GM18858 (cell line): ENCODE measurements at regions not wholly inside any gene's neighbourhood (a gene's known extent, or its start where the extent isn't known, plus 50 kb on each side); places are given as distances from the start of the nearest gene placed in this dataset.
"Not testable (repeated sequence)": the region's sequence is repeated elsewhere in the genome, so short reads cannot be mapped to it uniquely, and the experiment has no call there.

Source experiments
- ATAC-seq: cut with Tn5 transposase; IDR thresholded peaks from one replicate; pipeline ENCODE4 v1.9.1; 2021; ENCODE audit not compliant: unreplicated experiment

DNA sequence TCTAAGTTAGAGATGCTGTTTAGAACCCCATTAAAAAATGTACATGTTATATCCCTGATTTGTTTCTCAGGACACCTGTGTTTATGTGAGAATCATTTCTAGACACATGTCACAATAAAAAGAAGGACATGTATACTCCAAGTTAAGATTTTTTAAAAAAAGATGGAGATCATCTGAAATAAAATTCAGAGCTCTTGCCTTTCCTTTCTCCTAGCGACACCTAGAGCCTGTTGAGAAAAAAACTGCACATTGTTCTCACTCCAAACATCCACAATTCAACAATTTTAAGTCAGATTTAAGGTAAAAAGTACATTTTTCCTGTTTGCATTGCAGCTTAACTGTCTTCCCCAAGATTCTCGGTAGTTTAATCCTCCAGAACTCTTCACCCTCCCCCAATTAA lies 171.8 kb downstream of the ATP6V0E2 start:
- not testable (repeated sequence) for ATAC-seq

DNA sequence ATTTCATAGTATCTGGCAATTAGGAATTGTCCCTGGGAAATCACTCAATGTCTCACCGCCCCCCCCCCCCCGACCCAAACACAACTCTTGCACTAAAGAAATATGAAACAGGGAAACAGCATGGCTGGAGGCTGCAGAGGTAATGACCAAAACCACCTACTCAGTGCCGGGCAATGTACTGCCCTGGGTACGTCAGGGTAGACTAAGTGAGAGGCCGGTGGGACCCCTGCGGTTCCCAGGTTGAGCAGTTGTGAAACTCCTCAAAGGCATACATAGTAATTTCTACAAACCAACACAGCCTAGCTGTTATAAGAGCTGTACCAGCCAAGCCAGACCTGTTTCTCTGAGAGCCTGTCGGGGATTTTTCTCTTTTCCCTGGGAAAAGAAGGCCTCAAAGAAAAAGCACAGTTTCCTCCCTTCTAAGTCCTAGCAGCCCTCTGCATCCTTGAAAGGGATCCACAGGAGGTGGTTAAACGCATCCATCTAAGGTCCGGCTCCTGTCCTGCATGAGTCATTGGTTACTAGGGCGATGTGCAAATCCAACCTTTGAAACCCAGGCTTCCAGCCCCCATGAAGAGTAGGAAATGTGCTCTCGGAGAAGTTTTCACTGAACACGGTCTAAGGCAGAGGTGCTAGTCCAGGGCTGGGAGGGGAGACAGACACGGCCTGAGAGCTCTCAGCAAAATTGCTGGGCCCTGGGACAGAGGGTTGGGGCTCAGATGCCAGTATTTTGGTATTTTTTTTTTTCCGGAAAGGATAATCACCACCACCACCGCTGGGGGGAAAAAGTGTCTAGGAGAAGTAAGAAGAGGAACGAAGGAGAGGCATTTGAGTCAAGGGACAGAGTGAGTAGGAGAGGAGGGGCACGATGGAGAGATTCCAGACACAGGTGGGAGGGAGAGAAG lies 172.8 kb downstream of the ATP6V0E2 start:
- not testable (repeated sequence) for ATAC-seq

- not testable (repeated sequence) for ATAC-seq
Measured at GRCh38 chr7:150047329-150047728, 173.6 kb downstream of the ATP6V0E2 start.

GRCh38 chr7:150047772-150048171 lies 174.0 kb downstream of the ATP6V0E2 start:
- not testable (repeated sequence) for ATAC-seq

- not testable (repeated sequence) for ATAC-seq
Measured at GRCh38 chr7:150048244-150049011, 174.7 kb downstream of the ATP6V0E2 start.

DNA sequence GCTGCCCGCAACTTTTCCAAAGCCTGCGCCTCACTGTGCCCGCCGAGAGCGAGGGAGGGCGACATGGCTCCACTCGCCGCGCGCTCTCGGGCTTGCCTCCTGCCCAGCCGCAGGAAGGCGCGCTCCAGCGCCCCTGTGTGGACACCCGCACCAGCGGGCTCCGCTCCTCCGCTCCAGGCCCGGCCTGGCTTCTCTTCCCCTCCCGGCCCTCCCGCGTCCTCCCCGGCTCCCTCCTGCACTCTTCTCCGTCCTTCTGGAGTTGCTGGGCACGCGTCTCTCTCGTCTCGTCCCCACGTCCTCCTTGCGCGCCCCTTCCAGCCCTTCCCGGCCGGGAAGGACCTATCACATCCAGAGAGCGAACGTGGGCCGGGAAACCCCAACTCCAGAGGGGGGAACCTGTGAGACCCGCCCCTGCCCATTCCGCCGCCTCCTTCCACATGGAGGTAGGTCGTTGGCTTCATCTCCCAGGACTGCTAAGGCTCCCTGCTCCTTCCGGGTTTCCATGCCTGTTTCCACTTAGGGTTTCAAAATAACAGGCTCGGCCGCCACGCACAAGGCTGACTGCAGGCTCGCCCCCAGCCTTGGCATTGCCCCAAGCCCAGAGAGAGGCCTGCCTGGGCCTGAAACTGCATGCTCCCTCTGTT lies 175.4 kb downstream of the ATP6V0E2 start:
- ATAC-seq: not testable (repeated sequence)

GRCh38 chr7:150053396-150053795 lies 179.6 kb downstream of the ATP6V0E2 start:
- ATAC-seq: not testable (repeated sequence)

DNA sequence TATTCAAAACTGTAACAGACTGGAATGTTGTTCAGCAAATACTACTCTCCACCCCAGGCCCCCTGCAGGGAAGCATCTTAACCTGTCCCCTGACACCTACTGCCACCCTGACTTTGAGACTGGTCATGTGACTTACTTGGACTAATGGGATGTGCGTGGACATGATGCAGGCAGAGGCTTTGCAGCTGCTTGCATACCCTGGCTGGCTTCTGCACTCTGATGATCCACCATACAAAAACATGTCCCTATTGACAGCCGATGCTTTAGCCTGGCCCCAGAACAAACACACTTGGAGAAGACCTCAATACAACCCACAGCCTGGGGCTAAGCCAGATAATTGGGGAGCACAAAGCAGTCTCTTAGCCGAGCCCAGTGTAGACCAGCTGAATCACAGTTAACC lies 180.5 kb downstream of the ATP6V0E2 start:
- ATAC-seq: not testable (repeated sequence)

DNA sequence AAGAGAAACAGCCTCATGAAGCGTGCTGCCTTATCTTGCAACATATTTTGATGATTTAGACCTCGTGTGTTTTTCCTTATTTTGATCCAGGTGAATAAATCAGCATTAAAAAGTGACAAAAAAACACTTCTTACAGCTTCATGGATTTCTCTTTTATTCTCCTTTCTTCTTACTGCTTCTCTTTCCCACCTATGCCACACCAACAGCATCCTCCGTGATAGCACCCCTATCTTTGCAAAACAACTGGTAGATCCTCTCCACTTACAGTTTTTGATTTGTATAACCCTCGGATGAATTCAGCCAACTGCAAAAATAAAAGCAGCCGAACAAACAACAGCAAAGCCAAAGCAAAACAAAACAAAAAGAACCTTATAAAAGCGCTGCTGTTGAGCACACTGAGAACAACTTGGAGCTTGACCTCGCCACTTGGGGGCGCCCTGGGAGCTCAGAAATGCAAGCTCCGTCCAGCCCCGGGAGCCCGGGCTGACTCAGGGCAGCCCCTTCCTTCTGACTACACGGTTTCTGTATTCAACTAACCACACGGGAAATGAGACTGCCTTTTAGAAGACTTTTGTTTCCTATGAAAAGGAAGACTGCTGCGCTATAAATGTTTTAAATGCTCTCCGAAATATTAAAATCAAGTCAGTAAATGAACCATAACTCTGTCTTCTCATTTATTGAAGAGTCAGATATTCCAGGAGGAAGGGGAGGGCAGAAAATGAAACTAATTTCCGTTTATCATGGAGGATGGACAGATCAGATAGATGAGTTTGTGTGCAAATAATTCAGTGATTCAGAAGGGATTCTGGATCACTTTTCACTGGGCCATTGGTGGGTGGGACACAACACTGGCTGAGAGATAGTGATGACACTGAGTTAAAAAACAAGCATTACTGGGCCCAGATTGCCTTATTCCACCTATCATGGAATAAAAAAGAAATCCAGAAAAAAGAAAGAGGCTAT lies 186.8 kb downstream of the ATP6V0E2 start:
- peak; percentile 82 for ATAC-seq

DNA sequence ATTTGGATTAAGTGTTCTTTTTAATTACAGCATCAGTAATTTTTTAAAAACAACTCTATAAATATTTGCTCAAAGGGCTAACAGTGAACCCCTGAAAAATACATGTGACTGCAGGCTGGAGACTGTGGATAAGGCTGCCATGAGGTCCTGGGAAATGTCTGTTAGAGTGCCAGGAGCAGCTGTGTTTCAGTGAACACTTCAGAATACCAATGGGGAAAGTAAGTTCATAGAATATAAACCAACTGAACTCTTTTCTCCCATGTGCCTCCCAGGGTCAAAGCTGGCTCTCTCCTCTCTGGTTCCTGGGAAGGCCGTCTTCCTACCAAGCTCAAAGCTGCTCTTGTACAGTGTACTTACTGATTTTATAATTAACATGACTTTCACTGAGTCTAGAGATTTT lies 189.4 kb downstream of the ATP6V0E2 start:
- ATAC-seq: not testable (repeated sequence)

DNA sequence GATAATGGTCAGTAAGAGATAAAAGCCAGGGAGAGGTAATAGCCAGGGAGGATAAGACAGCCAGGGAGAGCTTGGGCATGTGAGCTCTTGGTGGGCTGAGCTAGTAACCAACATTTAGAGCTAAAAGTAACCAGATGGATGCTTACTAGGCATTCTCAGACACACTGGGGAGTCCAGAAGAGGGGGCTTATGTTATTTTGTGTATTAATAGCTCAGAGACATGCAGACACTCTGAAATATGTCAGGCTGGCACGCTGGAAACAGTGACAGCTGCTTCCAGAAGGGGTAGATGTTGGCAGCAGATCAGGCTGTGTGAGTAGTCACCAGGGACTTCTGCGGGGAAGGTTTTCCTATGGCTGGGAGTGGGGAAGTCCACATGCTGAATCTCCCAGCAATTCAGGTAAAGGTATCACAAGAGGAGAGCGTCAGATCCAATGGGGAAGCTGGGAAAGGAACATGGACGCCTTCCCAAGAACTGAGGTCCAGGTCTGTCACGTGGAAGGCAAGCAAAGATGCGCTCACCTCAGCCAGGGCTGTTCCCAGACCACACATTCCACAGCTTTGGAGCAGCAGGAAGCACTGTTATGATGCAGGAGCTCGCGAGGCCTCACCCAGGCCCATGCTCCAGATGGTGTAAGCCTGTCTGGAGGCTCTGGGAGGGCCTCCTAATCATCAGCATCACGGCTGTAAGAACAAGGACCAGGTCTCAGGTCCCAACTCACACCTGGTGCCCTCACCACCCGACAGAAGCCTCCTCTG lies 196.0 kb downstream of the ATP6V0E2 start:
- not testable (repeated sequence) for ATAC-seq

- ATAC-seq: not testable (repeated sequence)
Measured at GRCh38 chr7:150077543-150077942, 203.8 kb downstream of the ATP6V0E2 start.

- not testable (repeated sequence) for ATAC-seq
Measured at GRCh38 chr7:150081865-150082264, 208.1 kb downstream of the ATP6V0E2 start.

DNA sequence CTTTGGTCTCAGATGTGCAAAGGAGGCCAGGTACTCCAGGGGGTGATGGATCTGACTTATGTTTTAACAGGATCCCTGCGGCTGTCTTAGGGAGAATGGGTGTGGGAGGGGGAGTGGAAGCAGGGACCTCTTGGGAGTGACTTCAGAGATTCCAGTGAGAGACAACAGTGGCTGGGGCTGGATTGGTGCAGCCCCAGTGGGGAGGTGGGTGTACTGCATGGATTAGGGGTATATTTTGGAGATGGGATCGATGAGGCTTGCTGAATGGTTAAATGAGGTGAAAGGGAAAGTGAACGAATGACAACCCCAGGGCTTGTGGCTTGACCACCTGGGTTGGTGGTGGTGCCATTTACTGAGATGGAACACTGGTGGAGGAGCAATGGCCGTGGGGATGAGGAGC lies 211.0 kb downstream of the ATP6V0E2 start:
- not testable (repeated sequence) for ATAC-seq

DNA sequence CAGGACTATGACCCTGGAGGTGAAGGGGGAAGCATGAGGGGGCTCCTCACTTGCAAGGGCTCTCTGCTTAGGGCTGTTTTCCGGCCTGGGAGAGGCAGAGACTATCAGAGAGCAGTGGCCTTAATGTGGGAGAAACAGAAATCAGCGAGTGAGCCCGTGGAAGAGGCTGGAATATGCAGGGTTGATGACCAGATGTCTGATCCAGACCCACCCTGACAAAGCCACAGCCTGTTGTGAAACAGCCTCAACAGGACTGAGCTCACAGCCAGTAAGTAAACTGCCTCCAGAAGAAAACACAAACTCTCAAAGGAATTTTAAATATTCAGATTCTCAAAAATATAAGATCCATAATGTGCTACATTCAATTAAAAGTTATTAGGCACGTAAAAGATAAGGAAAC lies 213.7 kb downstream of the ATP6V0E2 start:
- ATAC-seq: not testable (repeated sequence)

- ATAC-seq: not testable (repeated sequence)
Measured at GRCh38 chr7:150089139-150089538, 215.4 kb downstream of the ATP6V0E2 start.

DNA sequence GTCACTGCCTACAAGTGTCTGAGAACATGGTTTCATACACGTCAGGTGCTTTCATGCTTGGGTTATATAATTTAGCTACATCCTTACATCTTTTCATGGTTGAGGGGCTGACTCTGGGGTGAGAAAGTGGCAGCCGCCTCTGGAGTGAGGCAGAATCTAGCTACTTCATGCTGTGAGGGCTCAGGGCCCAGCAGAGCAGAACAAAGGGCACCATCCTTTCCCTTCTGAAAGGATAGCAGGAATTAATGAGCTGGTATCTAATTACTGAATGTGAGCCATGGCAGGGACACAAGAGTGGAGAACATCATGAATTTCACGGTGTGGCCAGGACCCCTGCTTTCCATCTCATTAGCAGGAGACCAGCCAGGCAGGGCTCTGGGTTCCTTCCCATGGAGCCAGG lies 217.0 kb downstream of the ATP6V0E2 start:
- ATAC-seq: not testable (repeated sequence)

GRCh38 chr7:150093897-150094296 lies 220.1 kb downstream of the ATP6V0E2 start:
- ATAC-seq: not testable (repeated sequence)
